ENCODE measurements at regions not wholly inside any gene's neighbourhood (a gene's known extent, or its start where the extent isn't known, plus 50 kb on each side); places are given as distances from the start of the nearest gene placed in this dataset.

DNA sequence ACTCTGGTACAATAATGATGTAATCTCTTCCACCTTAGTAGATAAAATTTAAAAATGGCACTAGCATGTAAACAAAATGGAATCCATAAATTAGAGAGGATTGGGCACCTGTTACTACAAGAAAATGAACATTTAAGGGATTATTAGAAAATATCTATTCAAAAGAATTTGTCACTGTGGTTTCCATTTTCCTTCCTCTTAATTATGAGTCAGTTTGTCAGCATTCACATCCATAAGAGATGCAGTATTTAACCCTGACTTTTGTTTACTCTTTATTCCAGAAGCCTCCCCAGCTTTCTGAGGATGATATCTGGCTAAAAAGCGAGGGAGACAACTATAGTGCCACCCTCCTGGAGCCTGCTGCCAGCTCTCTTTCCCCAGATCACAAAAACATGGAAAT, 72.1 kb downstream of the C9orf152 start (continued):
- TF ChIP-seq TEAD1 (CRISPR knock-in tag; IDR thresholded peaks at IDR 0.05) (no peak), TCF7 (CRISPR knock-in tag; IDR thresholded peaks at IDR 0.05; ENCODE audit: low read depth) (no peak), JUN (CRISPR knock-in tag; IDR thresholded peaks at IDR 0.05) (no peak), ESRRA (CRISPR knock-in tag; IDR thresholded peaks at IDR 0.05; ENCODE audit: borderline replicate concordance) (no peak)

DNA sequence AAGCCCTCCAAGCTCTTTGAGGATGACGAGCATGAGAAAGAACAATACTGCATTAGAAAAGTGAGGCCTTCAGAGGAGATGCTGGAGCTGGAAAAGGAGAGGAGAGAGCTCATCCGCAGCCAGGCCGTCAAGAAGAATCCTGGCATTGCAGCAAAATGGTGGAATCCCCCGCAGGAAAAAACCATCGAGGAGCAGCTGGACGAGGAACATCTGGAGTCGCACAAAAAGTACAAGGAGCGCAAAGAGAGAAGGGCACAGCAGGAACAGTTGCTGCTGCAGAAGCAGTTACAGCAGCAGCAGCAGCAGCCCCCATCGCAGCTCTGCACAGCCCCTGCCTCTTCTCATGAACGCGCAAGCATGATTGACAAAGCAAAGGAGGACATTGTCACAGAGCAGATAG, 71.2 kb downstream of the C9orf152 start:
- Mint-ChIP-seq H3K4me3 (no peak overlapping the region), H3K36me3 (peaks cover 43% of the 10 kb centered on the region), H3K9me3 (no peaks in the 10 kb centered on the region), H3K4me1 (peaks cover 30% of the 10 kb centered on the region), H3K27ac (no peak overlapping the region; the same call in 1 of the 2 replicates), H3K27me3 (ENCODE audit: low read depth) (no peaks in the 10 kb centered on the region)
- ChIA-PET POLR2A (no interaction called here), CTCF (interaction anchor here (1.0 kb wide), 1 partner anchor 233 kb away, joined by 3 read pairs; no protein-coding TSS in a partner anchor)
- no peak for TF ChIP-seq GRHL2 (CRISPR knock-in tag; IDR thresholded peaks at IDR 0.05; ENCODE audit: insufficient replicate concordance, severe bottlenecking)
- TF ChIP-seq, protein P1, sequence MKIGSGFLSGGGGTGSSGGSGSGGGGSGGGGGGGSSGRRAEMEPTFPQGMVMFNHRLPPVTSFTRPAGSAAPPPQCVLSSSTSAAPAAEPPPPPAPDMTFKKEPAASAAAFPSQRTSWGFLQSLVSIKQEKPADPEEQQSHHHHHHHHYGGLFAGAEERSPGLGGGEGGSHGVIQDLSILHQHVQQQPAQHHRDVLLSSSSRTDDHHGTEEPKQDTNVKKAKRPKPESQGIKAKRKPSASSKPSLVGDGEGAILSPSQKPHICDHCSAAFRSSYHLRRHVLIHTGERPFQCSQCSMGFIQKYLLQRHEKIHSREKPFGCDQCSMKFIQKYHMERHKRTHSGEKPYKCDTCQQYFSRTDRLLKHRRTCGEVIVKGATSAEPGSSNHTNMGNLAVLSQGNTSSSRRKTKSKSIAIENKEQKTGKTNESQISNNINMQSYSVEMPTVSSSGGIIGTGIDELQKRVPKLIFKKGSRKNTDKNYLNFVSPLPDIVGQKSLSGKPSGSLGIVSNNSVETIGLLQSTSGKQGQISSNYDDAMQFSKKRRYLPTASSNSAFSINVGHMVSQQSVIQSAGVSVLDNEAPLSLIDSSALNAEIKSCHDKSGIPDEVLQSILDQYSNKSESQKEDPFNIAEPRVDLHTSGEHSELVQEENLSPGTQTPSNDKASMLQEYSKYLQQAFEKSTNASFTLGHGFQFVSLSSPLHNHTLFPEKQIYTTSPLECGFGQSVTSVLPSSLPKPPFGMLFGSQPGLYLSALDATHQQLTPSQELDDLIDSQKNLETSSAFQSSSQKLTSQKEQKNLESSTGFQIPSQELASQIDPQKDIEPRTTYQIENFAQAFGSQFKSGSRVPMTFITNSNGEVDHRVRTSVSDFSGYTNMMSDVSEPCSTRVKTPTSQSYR (CRISPR knock-in tag; IDR thresholded peaks at IDR 0.05) = no peak
- TF ChIP-seq ZNF671 (CRISPR knock-in tag; IDR thresholded peaks at IDR 0.05) = no peak
- TF ChIP-seq NFATC4 (CRISPR knock-in tag; IDR thresholded peaks at IDR 0.05) = no peak
- TF ChIP-seq, protein P2, sequence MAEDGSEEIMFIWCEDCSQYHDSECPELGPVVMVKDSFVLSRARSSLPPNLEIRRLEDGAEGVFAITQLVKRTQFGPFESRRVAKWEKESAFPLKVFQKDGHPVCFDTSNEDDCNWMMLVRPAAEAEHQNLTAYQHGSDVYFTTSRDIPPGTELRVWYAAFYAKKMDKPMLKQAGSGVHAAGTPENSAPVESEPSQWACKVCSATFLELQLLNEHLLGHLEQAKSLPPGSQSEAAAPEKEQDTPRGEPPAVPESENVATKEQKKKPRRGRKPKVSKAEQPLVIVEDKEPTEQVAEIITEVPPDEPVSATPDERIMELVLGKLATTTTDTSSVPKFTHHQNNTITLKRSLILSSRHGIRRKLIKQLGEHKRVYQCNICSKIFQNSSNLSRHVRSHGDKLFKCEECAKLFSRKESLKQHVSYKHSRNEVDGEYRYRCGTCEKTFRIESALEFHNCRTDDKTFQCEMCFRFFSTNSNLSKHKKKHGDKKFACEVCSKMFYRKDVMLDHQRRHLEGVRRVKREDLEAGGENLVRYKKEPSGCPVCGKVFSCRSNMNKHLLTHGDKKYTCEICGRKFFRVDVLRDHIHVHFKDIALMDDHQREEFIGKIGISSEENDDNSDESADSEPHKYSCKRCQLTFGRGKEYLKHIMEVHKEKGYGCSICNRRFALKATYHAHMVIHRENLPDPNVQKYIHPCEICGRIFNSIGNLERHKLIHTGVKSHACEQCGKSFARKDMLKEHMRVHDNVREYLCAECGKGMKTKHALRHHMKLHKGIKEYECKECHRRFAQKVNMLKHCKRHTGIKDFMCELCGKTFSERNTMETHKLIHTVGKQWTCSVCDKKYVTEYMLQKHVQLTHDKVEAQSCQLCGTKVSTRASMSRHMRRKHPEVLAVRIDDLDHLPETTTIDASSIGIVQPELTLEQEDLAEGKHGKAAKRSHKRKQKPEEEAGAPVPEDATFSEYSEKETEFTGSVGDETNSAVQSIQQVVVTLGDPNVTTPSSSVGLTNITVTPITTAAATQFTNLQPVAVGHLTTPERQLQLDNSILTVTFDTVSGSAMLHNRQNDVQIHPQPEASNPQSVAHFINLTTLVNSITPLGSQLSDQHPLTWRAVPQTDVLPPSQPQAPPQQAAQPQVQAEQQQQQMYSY (CRISPR knock-in tag; IDR thresholded peaks at IDR 0.05) = no peak
- TF ChIP-seq, protein P3, sequence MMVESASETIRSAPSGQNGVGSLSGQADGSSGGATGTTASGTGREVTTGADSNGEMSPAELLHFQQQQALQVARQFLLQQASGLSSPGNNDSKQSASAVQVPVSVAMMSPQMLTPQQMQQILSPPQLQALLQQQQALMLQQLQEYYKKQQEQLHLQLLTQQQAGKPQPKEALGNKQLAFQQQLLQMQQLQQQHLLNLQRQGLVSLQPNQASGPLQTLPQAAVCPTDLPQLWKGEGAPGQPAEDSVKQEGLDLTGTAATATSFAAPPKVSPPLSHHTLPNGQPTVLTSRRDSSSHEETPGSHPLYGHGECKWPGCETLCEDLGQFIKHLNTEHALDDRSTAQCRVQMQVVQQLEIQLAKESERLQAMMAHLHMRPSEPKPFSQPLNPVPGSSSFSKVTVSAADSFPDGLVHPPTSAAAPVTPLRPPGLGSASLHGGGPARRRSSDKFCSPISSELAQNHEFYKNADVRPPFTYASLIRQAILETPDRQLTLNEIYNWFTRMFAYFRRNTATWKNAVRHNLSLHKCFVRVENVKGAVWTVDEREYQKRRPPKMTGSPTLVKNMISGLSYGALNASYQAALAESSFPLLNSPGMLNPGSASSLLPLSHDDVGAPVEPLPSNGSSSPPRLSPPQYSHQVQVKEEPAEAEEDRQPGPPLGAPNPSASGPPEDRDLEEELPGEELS (CRISPR knock-in tag; IDR thresholded peaks at IDR 0.05) = no peak
- no peak for TF ChIP-seq SMAD4 (CRISPR knock-in tag; IDR thresholded peaks at IDR 0.05)
- TF ChIP-seq EMX1 (CRISPR knock-in tag; IDR thresholded peaks at IDR 0.05) = no peak
- no peak for TF ChIP-seq NR2C2 (CRISPR knock-in tag; IDR thresholded peaks at IDR 0.05)
- no peak for TF ChIP-seq TEAD4 (CRISPR knock-in tag; IDR thresholded peaks at IDR 0.05)
- TF ChIP-seq KAT7 (CRISPR knock-in tag; IDR thresholded peaks at IDR 0.05; ENCODE audit: borderline replicate concordance) = no peak
- ATAC-seq (no peak), DNase-seq (ENCODE audit: low spot score) (no peak)

DNA sequence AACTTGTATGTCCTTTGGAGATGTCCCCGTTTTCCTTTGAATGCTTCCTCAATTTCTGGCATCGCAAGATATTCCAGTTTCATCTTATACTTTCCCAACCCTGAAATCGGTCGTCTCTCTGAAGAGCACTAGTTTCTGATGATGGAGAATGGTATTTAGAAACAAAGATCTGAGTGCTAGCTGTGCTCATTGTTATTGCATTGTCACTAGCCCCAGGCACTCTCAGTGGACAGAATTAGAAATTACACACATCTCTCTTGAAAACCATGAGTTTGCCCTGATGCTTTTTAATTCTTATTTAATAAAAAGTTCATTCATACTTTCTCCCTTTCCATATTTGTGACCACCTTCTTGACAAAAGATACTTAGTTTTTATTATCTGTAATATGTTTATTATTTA, 67.7 kb downstream of the C9orf152 start:
- POLR2A ChIA-PET = interaction anchor here (0.7 kb wide), 1 partner anchor 248 kb away, joined by 3 read pairs; no protein-coding TSS in a partner anchor
- Mint-ChIP-seq H3K9me3 (no peaks in the 10 kb centered on the region), H3K27ac (no peak overlapping the region), H3K4me1 (peaks cover 17% of the 10 kb centered on the region), H3K4me3 (no peak overlapping the region), H3K36me3 (peaks cover 43% of the 10 kb centered on the region), H3K27me3 (ENCODE audit: low read depth) (no peaks in the 10 kb centered on the region)
- ATAC-seq (no peak), DNase-seq (ENCODE audit: low spot score) (no peak)
- TF ChIP-seq ETV6 (CRISPR knock-in tag; IDR thresholded peaks at IDR 0.05) (no peak), ATF1 (CRISPR knock-in tag; IDR thresholded peaks at IDR 0.05) (no peak), SP1 (CRISPR knock-in tag; conservative IDR thresholded peaks at IDR 0.05) (no peak), NR2C2 (CRISPR knock-in tag; IDR thresholded peaks at IDR 0.05) (no peak)
- TF ChIP-seq, protein P4, sequence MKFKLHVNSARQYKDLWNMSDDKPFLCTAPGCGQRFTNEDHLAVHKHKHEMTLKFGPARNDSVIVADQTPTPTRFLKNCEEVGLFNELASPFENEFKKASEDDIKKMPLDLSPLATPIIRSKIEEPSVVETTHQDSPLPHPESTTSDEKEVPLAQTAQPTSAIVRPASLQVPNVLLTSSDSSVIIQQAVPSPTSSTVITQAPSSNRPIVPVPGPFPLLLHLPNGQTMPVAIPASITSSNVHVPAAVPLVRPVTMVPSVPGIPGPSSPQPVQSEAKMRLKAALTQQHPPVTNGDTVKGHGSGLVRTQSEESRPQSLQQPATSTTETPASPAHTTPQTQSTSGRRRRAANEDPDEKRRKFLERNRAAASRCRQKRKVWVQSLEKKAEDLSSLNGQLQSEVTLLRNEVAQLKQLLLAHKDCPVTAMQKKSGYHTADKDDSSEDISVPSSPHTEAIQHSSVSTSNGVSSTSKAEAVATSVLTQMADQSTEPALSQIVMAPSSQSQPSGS (CRISPR knock-in tag; IDR thresholded peaks at IDR 0.05; ENCODE audit: borderline replicate concordance, low read depth) = no peak
- TF ChIP-seq, protein P5, sequence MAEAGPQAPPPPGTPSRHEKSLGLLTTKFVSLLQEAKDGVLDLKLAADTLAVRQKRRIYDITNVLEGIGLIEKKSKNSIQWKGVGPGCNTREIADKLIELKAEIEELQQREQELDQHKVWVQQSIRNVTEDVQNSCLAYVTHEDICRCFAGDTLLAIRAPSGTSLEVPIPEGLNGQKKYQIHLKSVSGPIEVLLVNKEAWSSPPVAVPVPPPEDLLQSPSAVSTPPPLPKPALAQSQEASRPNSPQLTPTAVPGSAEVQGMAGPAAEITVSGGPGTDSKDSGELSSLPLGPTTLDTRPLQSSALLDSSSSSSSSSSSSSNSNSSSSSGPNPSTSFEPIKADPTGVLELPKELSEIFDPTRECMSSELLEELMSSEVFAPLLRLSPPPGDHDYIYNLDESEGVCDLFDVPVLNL (CRISPR knock-in tag; IDR thresholded peaks at IDR 0.05; ENCODE audit: borderline replicate concordance, low read depth) = no peak
- TF ChIP-seq, protein P6, sequence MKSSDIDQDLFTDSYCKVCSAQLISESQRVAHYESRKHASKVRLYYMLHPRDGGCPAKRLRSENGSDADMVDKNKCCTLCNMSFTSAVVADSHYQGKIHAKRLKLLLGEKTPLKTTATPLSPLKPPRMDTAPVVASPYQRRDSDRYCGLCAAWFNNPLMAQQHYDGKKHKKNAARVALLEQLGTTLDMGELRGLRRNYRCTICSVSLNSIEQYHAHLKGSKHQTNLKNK (CRISPR knock-in tag; IDR thresholded peaks at IDR 0.05) = no peak
- CTCF ChIA-PET = no interaction called here

Data from WTC11 (cell line).